H9 (cell line): ENCODE measurements at regions not wholly inside any gene's neighbourhood (a gene's known extent, or its start where the extent isn't known, plus 50 kb on each side); places are given as distances from the start of the nearest gene placed in this dataset.

Experiments used
- DNase-seq: peaks from one replicate; pipeline ENCODE4 v3.0.0-alpha.2; 2017
- H2AFZ ChIP-seq: one replicate; pipeline ENCODE4 v1.6.1; 2013; ENCODE audit warnings: mild to moderate bottlenecking, low read length, control low read depth, moderate library complexity
- H2AK5ac ChIP-seq: 2 replicates; pipeline ENCODE4 v1.6.1; 2013; ENCODE audit warnings: low read length, control low read depth, mixed read lengths; ENCODE audit not compliant: insufficient read length
- H2BK120ac ChIP-seq: one replicate; pipeline ENCODE4 v1.6.1; 2013; ENCODE audit warnings: low read depth, mild to moderate bottlenecking, low read length, control low read depth, inconsistent platforms; ENCODE audit not compliant: poor library complexity, severe bottlenecking
- H2BK12ac ChIP-seq: 2 replicates; pipeline ENCODE4 v1.6.1; 2013; ENCODE audit warnings: low read length, control low read depth, mixed read lengths, low read depth; ENCODE audit not compliant: insufficient read length
- H2BK15ac ChIP-seq: 2 replicates; pipeline ENCODE4 v1.6.1; 2013; ENCODE audit warnings: low read depth, low read length, control low read depth
- H2BK20ac ChIP-seq: one replicate; pipeline ENCODE4 v1.6.1; 2013; ENCODE audit warnings: low read depth, mild to moderate bottlenecking, low read length, control low read depth, inconsistent platforms; ENCODE audit not compliant: poor library complexity, severe bottlenecking
- H2BK5ac ChIP-seq: 2 replicates; pipeline ENCODE4 v1.6.1; 2013; ENCODE audit warnings: low read length, control low read depth, mixed read lengths; ENCODE audit not compliant: insufficient read length
- H3K14ac ChIP-seq: 2 replicates; pipeline ENCODE4 v1.6.1; 2013; ENCODE audit warnings: low read length, control low read depth; ENCODE audit not compliant: insufficient read depth
- H3K18ac ChIP-seq: 2 replicates; pipeline ENCODE4 v1.6.1; 2013; ENCODE audit warnings: low read depth, mild to moderate bottlenecking, mixed read lengths, low read length, control low read depth; ENCODE audit not compliant: insufficient read length
- H3K23ac ChIP-seq: 2 replicates; pipeline ENCODE4 v1.6.1; 2013; ENCODE audit warnings: low read length, control low read depth, mixed read lengths, low read depth; ENCODE audit not compliant: insufficient read length
- H3K23me2 ChIP-seq: 2 replicates; pipeline ENCODE4 v1.6.1; 2013; ENCODE audit warnings: low read depth, mild to moderate bottlenecking, mixed read lengths, low read length, control low read depth; ENCODE audit not compliant: insufficient read length, poor library complexity, severe bottlenecking
- H3K27ac ChIP-seq: 2 replicates; pipeline ENCODE4 v1.5.1; 2013; ENCODE audit warnings: low read length, control low read depth, mixed read lengths, low read depth; ENCODE audit not compliant: insufficient read length
- H3K27me3 ChIP-seq: 2 replicates; pipeline ENCODE4 v1.6.1; 2013; ENCODE audit warnings: low read length, control low read depth, inconsistent platforms; ENCODE audit not compliant: insufficient read depth
- H3K4ac ChIP-seq: 2 replicates; pipeline ENCODE4 v1.6.1; 2013; ENCODE audit warnings: low read depth, mild to moderate bottlenecking, control low read depth, inconsistent platforms, low read length, moderate library complexity
- H3K4me1 ChIP-seq: 2 replicates; pipeline ENCODE4 v1.6.1; 2013; ENCODE audit warnings: low read length, control low read depth, inconsistent platforms; ENCODE audit not compliant: insufficient read depth
- H3K4me2 ChIP-seq: 2 replicates; pipeline ENCODE4 v1.6.1; 2013; ENCODE audit warnings: low read length, control low read depth, mixed read lengths; ENCODE audit not compliant: insufficient read length, insufficient read depth
- H3K56ac ChIP-seq: 2 replicates; pipeline ENCODE4 v1.6.1; 2013; ENCODE audit warnings: low read depth, mild to moderate bottlenecking, mixed read lengths, low read length, control low read depth; ENCODE audit not compliant: insufficient read length
- H3K79me1 ChIP-seq: 2 replicates; pipeline ENCODE4 v1.6.1; 2013; ENCODE audit warnings: low read depth, mild to moderate bottlenecking, moderate library complexity, low read length, control low read depth, inconsistent platforms; ENCODE audit not compliant: insufficient read depth, poor library complexity, severe bottlenecking
- H3K79me2 ChIP-seq: 2 replicates; pipeline ENCODE4 v1.6.1; 2013; ENCODE audit warnings: low read length, control low read depth, inconsistent platforms; ENCODE audit not compliant: insufficient read depth
- H3K9ac ChIP-seq: 2 replicates; pipeline ENCODE4 v1.6.1; 2013; ENCODE audit warnings: low read length, control low read depth, mixed read lengths; ENCODE audit not compliant: insufficient read length; ENCODE audit errors: extremely low read depth
- H3K9me3 ChIP-seq: one replicate; pipeline ENCODE4 v1.6.1; 2013; ENCODE audit warnings: low read depth, low read length, inconsistent platforms; ENCODE audit not compliant: control insufficient read depth
- H3T11ph ChIP-seq: one replicate; pipeline ENCODE4 v1.6.1; 2013; ENCODE audit warnings: mild to moderate bottlenecking, low read length, control low read depth, inconsistent platforms
- H4K20me1 ChIP-seq: one replicate; pipeline ENCODE4 v1.6.1; 2013; ENCODE audit not compliant: control insufficient read depth, insufficient read length, insufficient read depth
- H4K5ac ChIP-seq: 2 replicates; pipeline ENCODE4 v1.6.1; 2013; ENCODE audit warnings: low read depth, mild to moderate bottlenecking, mixed read lengths, low read length, control low read depth; ENCODE audit not compliant: insufficient read length
- H4K8ac ChIP-seq: replicated peaks from 2 replicates; pipeline ENCODE4 v1.6.1; 2013; ENCODE audit warnings: low read length, control low read depth, mixed read lengths, low read depth; ENCODE audit not compliant: insufficient read length
- H4K91ac ChIP-seq: 2 replicates; pipeline ENCODE4 v1.6.1; 2013; ENCODE audit warnings: low read depth, mild to moderate bottlenecking, moderate library complexity, mixed read lengths, low read length, control low read depth; ENCODE audit not compliant: insufficient read length
- H3K27ac Mint-ChIP-seq, 3 experiments: 2 replicates in 2 of 3; 3 replicates in 1 of 3; pipeline ENCODE4 v1.8.0; 2020 to 2021; ENCODE audit warnings: mixed read lengths in 3 of 3, mild to moderate bottlenecking in 1 of 3, moderate library complexity in 1 of 3
- H3K27me3 Mint-ChIP-seq: 2 replicates; pipeline ENCODE4 v1.8.0; 2021; ENCODE audit warnings: low read depth, mild to moderate bottlenecking, moderate library complexity, mixed read lengths
- H3K36me3 Mint-ChIP-seq, 3 experiments: 2 replicates in 2 of 3; 3 replicates in 1 of 3; pipeline ENCODE4 v1.8.0; 2020 to 2021; ENCODE audit warnings: low read depth in 3 of 3, mixed read lengths in 3 of 3; ENCODE audit not compliant: insufficient read depth in 1 of 3
- H3K4me1 Mint-ChIP-seq, 2 experiments: 2 replicates each; pipeline ENCODE4 v1.8.0; 2020; ENCODE audit warnings: mixed read lengths in 2 of 2
- H3K4me3 Mint-ChIP-seq, 2 experiments: 2 replicates in 1 of 2; 3 replicates in 1 of 2; pipeline ENCODE4 v1.8.0; 2020 to 2021; ENCODE audit warnings: mild to moderate bottlenecking in 2 of 2, mixed read lengths in 2 of 2, moderate library complexity in 1 of 2
- H3K9me3 Mint-ChIP-seq, 2 experiments: 2 replicates in 1 of 2; 3 replicates in 1 of 2; pipeline ENCODE4 v1.8.0; 2020; ENCODE audit warnings: mild to moderate bottlenecking in 2 of 2, mixed read lengths in 2 of 2, moderate library complexity in 1 of 2
- WGBS: extraction: QIAGEN DNeasy Blood & Tissue Kit; methylation state at CpG from one replicate; pipeline ENCODE4 v1.1.7; 2013; ENCODE audit warnings: missing lambda C conversion rate, low lambda C conversion rate, mixed read lengths; ENCODE audit not compliant: insufficient read length; ENCODE audit errors: extremely low coverage; 5-methylcytosine and 5-hydroxymethylcytosine counted together
- TF ChIP-seq, protein P1 (sequence below): fragments of 200-600 bp; sonication (generic); conservative IDR thresholded peaks from 3 replicates; pipeline ENCODE4 v1.8.0; 2021; ENCODE audit warnings: antibody characterized with exemption, mild to moderate bottlenecking

DNA sequence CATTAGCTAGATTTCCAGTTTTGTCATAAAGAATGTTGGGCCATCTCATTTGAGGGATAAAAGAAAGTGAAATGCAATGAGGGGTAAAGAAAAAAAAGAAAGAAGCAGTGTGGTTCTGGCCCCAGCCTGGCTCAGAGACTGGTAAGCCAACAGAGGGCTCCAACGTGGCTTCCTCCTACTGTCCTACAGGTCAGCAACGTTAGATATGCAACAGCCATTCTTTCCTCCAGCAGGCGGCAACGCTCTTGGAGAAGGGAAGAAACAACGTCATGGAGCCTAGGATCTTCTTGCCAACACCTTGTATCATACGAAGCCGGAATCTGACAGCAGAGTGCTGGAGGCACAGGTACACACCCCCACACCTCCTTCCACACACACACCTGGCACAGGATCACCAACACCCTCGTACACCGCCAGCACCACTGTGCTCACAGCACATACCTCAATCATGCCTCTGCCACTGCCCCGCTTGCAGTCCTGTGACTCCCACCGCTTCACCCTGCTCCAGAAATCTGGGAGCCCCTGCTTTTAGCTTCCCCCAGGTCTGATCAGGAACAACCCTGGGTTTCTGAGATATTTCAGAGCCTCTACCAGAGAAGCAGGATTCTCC, 102.8 kb downstream of the RPAP3 start:
- Histone ChIP-seq H2BK5ac (no peak overlapping the region), H2BK120ac (no peak overlapping the region), H3K27me3 (no peaks in the 10 kb centered on the region), H3K9ac (no peak overlapping the region), H3K4me2 (no peak overlapping the region), H3K27ac (no peak overlapping the region), H2BK20ac (no peak overlapping the region), H2BK12ac (no peak overlapping the region), H3K79me2 (no peaks in the 10 kb centered on the region), H3K56ac (no peak overlapping the region), H4K5ac (no peak overlapping the region), H2AK5ac (no peak overlapping the region), H4K91ac (no peak overlapping the region), H3K4ac (no peak overlapping the region), H3K4me1 (no peaks in the 10 kb centered on the region), H3T11ph (no peak overlapping the region), H2BK15ac (no peak overlapping the region), H3K18ac (no peak overlapping the region), H4K20me1 (no peaks in the 10 kb centered on the region), H3K23ac (no peak overlapping the region), H3K79me1 (no peaks in the 10 kb centered on the region), H2AFZ (no peak overlapping the region), H4K8ac (no peak overlapping the region), H3K9me3 (peaks cover 14% of the 10 kb centered on the region), H3K14ac (no peak overlapping the region), H3K23me2 (no peaks in the 10 kb centered on the region)
- TF ChIP-seq, protein P1, sequence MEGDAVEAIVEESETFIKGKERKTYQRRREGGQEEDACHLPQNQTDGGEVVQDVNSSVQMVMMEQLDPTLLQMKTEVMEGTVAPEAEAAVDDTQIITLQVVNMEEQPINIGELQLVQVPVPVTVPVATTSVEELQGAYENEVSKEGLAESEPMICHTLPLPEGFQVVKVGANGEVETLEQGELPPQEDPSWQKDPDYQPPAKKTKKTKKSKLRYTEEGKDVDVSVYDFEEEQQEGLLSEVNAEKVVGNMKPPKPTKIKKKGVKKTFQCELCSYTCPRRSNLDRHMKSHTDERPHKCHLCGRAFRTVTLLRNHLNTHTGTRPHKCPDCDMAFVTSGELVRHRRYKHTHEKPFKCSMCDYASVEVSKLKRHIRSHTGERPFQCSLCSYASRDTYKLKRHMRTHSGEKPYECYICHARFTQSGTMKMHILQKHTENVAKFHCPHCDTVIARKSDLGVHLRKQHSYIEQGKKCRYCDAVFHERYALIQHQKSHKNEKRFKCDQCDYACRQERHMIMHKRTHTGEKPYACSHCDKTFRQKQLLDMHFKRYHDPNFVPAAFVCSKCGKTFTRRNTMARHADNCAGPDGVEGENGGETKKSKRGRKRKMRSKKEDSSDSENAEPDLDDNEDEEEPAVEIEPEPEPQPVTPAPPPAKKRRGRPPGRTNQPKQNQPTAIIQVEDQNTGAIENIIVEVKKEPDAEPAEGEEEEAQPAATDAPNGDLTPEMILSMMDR = peak; percentile 27; the same call in 1 of the 3 replicates
- Mint-ChIP-seq H3K4me1 (peaks cover 0 to 6% of the 10 kb centered on the region in 2 experiments; a peak in 1 of 4 replicates), H3K9me3 (peaks cover 32 to 37% of the 10 kb centered on the region in 2 experiments), H3K27me3 (peaks cover 5% of the 10 kb centered on the region), H3K27ac (no peak overlapping the region), H3K36me3 (peaks cover 18 to 32% (median 31%) of the 10 kb centered on the region in 3 experiments), H3K4me3 (no peak overlapping the region)
- DNase-seq = peak; percentile 41
- WGBS = no CpG with 5 or more reads among the region's 11 CpGs
